ENCODE measurements at regions not wholly inside any gene's neighbourhood (a gene's known extent, or its start where the extent isn't known, plus 50 kb on each side); places are given as distances from the start of the nearest gene placed in this dataset.

DNA sequence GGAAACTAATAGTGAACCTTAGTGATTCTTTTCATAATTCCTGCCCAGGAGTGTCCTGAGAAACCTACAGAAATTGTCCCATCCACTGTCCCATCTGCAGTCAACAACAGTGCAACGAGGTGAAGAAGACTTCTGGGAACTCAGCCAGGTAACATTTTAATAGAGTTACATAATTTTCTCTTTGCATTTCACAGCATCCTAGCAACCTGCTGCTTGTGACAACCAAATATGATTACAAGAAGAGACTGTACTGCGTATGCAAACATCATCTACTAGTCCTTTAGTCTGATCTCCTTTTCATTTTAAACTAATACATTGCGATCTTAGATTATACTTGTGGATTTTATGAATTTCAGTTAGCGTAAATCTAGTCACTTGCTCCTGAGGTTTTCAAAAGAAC is 951.6 kb downstream of the TFAP2A start:
- H3K27ac ChIP-seq (ENCODE audit: extremely low read length, insufficient read depth, low read length) = no peak overlapping the region
- in situ Hi-C loops (cut with HindIII; ENCODE audit: extremely low pct_ligation_motif_present, low pct_unique_long_range_greater_than_20kb) (no loop called here), intact Hi-C loops (cut with micrococcal nuclease; ENCODE audit: unreplicated experiment) (no loop called here)
- no peak overlapping the region for H3K4me2 ChIP-seq (ENCODE audit: low read depth, low read length)
- 17% methylated on average over 4 of the region's 4 CpGs for WGBS (ENCODE audit: low lambda C conversion rate)
- H3K4me3 ChIP-seq (replicated peaks in 1 of 3; ENCODE audit: insufficient read depth in 1 of 3, low read depth in 2 of 3, low read length in 3 of 3) = no peak overlapping the region
- H2AFZ ChIP-seq (ENCODE audit: low read length) = no peak overlapping the region
- no peaks in the 10 kb centered on the region for H3K27me3 ChIP-seq (ENCODE audit: control insufficient read depth in 1 of 2, insufficient read depth in 2 of 2, low read length in 2 of 2)
- no peaks in the 10 kb centered on the region for H3K79me2 ChIP-seq (ENCODE audit: insufficient read depth, low read length)
- no peaks in the 10 kb centered on the region for H4K20me1 ChIP-seq (ENCODE audit: insufficient read depth, low read length)
- no peaks in the 10 kb centered on the region for H3K36me3 ChIP-seq (replicated peaks in 1 of 2; ENCODE audit: control insufficient read depth in 1 of 2, insufficient read depth in 2 of 2, low read length in 2 of 2)
- ATAC-seq (no peak), DNase-seq (ENCODE audit: low spot score) (no peak), FAIRE-seq (no peak)
- BruUV-seq (replicated peaks) = no TSS peak
- POLR2A ChIA-PET = no interaction called here
- H3K9ac ChIP-seq (ENCODE audit: insufficient read depth, low read depth, low read length) = no peak overlapping the region
- CTCF ChIA-PET (ENCODE audit: low intra/inter-chr PET ratio, low total read pairs) = no interaction called here
- H3K4me1 ChIP-seq (ENCODE audit: insufficient read depth, low read length) = no peaks in the 10 kb centered on the region
- no peak for TF ChIP-seq ZNF713 (CRISPR knock-in tag; IDR thresholded peaks at IDR 0.05)
- no peak for TF ChIP-seq ZNF615 (CRISPR knock-in tag; IDR thresholded peaks at IDR 0.05; ENCODE audit: borderline replicate concordance)
- H3K9me3 ChIP-seq (ENCODE audit: low read length) = peaks cover 35% of the 10 kb centered on the region

- Histone ChIP-seq H3K27me3 (ENCODE audit: control insufficient read depth in 1 of 2, insufficient read depth in 2 of 2, low read length in 2 of 2) (no peaks in the 10 kb centered on the region), H3K9me3 (ENCODE audit: low read length) (peaks cover 43% of the 10 kb centered on the region), H3K79me2 (ENCODE audit: insufficient read depth, low read length) (no peaks in the 10 kb centered on the region), H3K27ac (ENCODE audit: extremely low read length, insufficient read depth, low read length) (no peak overlapping the region), H4K20me1 (ENCODE audit: insufficient read depth, low read length) (no peaks in the 10 kb centered on the region), H3K4me1 (ENCODE audit: insufficient read depth, low read length) (no peaks in the 10 kb centered on the region), H3K36me3 (replicated peaks in 1 of 2; ENCODE audit: control insufficient read depth in 1 of 2, insufficient read depth in 2 of 2, low read length in 2 of 2) (no peaks in the 10 kb centered on the region), H3K9ac (ENCODE audit: insufficient read depth, low read depth, low read length) (no peak overlapping the region), H3K4me2 (ENCODE audit: low read depth, low read length) (no peak overlapping the region), H2AFZ (ENCODE audit: low read length) (no peak overlapping the region), H3K4me3 (replicated peaks in 1 of 3; ENCODE audit: insufficient read depth in 1 of 3, low read depth in 2 of 3, low read length in 3 of 3) (no peak overlapping the region)
- ATAC-seq = no peak
- intact Hi-C loops (cut with micrococcal nuclease; ENCODE audit: unreplicated experiment) = no loop called here
- FAIRE-seq = no peak
- CTCF ChIA-PET (ENCODE audit: low intra/inter-chr PET ratio, low total read pairs) = no interaction called here
- in situ Hi-C loops (cut with HindIII; ENCODE audit: extremely low pct_ligation_motif_present, low pct_unique_long_range_greater_than_20kb) = no loop called here
- POLR2A ChIA-PET = no interaction called here
- 4% methylated on average over 3 of the region's 3 CpGs for WGBS (ENCODE audit: low lambda C conversion rate)
- TF ChIP-seq TCF7 (IDR thresholded peaks at IDR 0.05; ENCODE audit: low read depth) (no peak), ZNF850 (CRISPR knock-in tag; conservative IDR thresholded peaks at IDR 0.05) (no peak), ZNF350 (CRISPR knock-in tag; IDR thresholded peaks at IDR 0.05; ENCODE audit: borderline replicate concordance, low read depth) (no peak), MNT (IDR thresholded peaks at IDR 0.05) (no peak), RELA (CRISPR knock-in tag; IDR thresholded peaks at IDR 0.05) (no peak), ISL2 (CRISPR knock-in tag; IDR thresholded peaks at IDR 0.05) (no peak), ZNF883 (CRISPR knock-in tag; IDR thresholded peaks at IDR 0.05; ENCODE audit: not compliant biosample characterization) (no peak), ZMYM2 (CRISPR knock-in tag; IDR thresholded peaks at IDR 0.05) (no peak), XBP1 (CRISPR knock-in tag; IDR thresholded peaks at IDR 0.05) (no peak), ZFP90 (CRISPR knock-in tag; IDR thresholded peaks at IDR 0.05; ENCODE audit: borderline replicate concordance) (no peak), ZNF263 (CRISPR knock-in tag; IDR thresholded peaks at IDR 0.05) (no peak), ZKSCAN8 (CRISPR knock-in tag; IDR thresholded peaks at IDR 0.05; ENCODE audit: borderline replicate concordance) (no peak), ISX (CRISPR knock-in tag; conservative IDR thresholded peaks at IDR 0.05) (no peak), SMAD9 (CRISPR knock-in tag; IDR thresholded peaks at IDR 0.05) (no peak)
- TF ChIP-seq, protein P1, sequence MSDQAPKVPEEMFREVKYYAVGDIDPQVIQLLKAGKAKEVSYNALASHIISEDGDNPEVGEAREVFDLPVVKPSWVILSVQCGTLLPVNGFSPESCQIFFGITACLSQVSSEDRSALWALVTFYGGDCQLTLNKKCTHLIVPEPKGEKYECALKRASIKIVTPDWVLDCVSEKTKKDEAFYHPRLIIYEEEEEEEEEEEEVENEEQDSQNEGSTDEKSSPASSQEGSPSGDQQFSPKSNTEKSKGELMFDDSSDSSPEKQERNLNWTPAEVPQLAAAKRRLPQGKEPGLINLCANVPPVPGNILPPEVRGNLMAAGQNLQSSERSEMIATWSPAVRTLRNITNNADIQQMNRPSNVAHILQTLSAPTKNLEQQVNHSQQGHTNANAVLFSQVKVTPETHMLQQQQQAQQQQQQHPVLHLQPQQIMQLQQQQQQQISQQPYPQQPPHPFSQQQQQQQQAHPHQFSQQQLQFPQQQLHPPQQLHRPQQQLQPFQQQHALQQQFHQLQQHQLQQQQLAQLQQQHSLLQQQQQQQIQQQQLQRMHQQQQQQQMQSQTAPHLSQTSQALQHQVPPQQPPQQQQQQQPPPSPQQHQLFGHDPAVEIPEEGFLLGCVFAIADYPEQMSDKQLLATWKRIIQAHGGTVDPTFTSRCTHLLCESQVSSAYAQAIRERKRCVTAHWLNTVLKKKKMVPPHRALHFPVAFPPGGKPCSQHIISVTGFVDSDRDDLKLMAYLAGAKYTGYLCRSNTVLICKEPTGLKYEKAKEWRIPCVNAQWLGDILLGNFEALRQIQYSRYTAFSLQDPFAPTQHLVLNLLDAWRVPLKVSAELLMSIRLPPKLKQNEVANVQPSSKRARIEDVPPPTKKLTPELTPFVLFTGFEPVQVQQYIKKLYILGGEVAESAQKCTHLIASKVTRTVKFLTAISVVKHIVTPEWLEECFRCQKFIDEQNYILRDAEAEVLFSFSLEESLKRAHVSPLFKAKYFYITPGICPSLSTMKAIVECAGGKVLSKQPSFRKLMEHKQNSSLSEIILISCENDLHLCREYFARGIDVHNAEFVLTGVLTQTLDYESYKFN (CRISPR knock-in tag; conservative IDR thresholded peaks at IDR 0.05) = no peak
- DNase-seq (ENCODE audit: low spot score) = no peak
- no TSS peak for BruUV-seq (replicated peaks)
Observed at GRCh38 chr6:9461188-9461587, 953.7 kb downstream of the TFAP2A start.

Data from HepG2 (cell line).